ENCODE measurements at regions not wholly inside any gene's neighbourhood (a gene's known extent, or its start where the extent isn't known, plus 50 kb on each side); places are given as distances from the start of the nearest gene placed in this dataset.

- no peaks in the 10 kb centered on the region for H3K79me2 ChIP-seq (ENCODE audit: insufficient read depth, low read length)
- no peaks in the 10 kb centered on the region for H4K20me1 ChIP-seq (ENCODE audit: insufficient read depth, low read length)
- no peak overlapping the region for H2AFZ ChIP-seq (ENCODE audit: low read length)
- no peaks in the 10 kb centered on the region for H3K9me3 ChIP-seq (ENCODE audit: low read length)
- H3K9ac ChIP-seq (ENCODE audit: low read length): no peak overlapping the region
- H3K36me3 ChIP-seq (ENCODE audit: insufficient read depth, low read length): no peaks in the 10 kb centered on the region
- no peaks in the 10 kb centered on the region for H3F3A ChIP-seq (ENCODE audit: insufficient read depth, low read length)
- H3K9me2 ChIP-seq (ENCODE audit: low read depth, low read length): no peaks in the 10 kb centered on the region
- TF ChIP-seq EZH2 (IDR thresholded peaks at IDR 0.05; ENCODE audit: borderline replicate concordance, low read length) (no peak), CTCF (IDR thresholded peaks at IDR 0.05; ENCODE audit: low read length) (no peak)
- H3K27ac ChIP-seq (ENCODE audit: low read depth, low read length, poor library complexity, severe bottlenecking): no peak overlapping the region
- no peak overlapping the region for H3K4me2 ChIP-seq (ENCODE audit: low read length)
- no peak overlapping the region for H3K4me3 ChIP-seq (ENCODE audit: low read depth, low read length, poor library complexity, severe bottlenecking)
- no peaks in the 10 kb centered on the region for H3K4me1 ChIP-seq (ENCODE audit: insufficient read depth, low read length, severe bottlenecking)
- H3K27me3 ChIP-seq (ENCODE audit: insufficient read depth, low read length): no peaks in the 10 kb centered on the region
Measured at GRCh38 chr15:95624100-95624499, 706.4 kb upstream of the NR2F2 start.

GRCh38 chr15:95624616-95625361 lies 705.7 kb upstream of the NR2F2 start:
- no peaks in the 10 kb centered on the region for H3K4me1 ChIP-seq (ENCODE audit: insufficient read depth, low read length, severe bottlenecking)
- no peak for TF ChIP-seq EZH2 (IDR thresholded peaks at IDR 0.05; ENCODE audit: borderline replicate concordance, low read length)
- no peak for TF ChIP-seq CTCF (IDR thresholded peaks at IDR 0.05; ENCODE audit: low read length)
- no peak overlapping the region for H3K27ac ChIP-seq (ENCODE audit: low read depth, low read length, poor library complexity, severe bottlenecking)
- no peaks in the 10 kb centered on the region for H3K9me2 ChIP-seq (ENCODE audit: low read depth, low read length)
- H3K4me2 ChIP-seq (ENCODE audit: low read length): no peak overlapping the region
- no peaks in the 10 kb centered on the region for H3K79me2 ChIP-seq (ENCODE audit: insufficient read depth, low read length)
- no peak overlapping the region for H3K9ac ChIP-seq (ENCODE audit: low read length)
- no peaks in the 10 kb centered on the region for H3F3A ChIP-seq (ENCODE audit: insufficient read depth, low read length)
- no peaks in the 10 kb centered on the region for H3K9me3 ChIP-seq (ENCODE audit: low read length)
- no peak overlapping the region for H2AFZ ChIP-seq (ENCODE audit: low read length)
- H4K20me1 ChIP-seq (ENCODE audit: insufficient read depth, low read length): no peaks in the 10 kb centered on the region
- H3K36me3 ChIP-seq (ENCODE audit: insufficient read depth, low read length): no peaks in the 10 kb centered on the region
- H3K4me3 ChIP-seq (ENCODE audit: low read depth, low read length, poor library complexity, severe bottlenecking): no peak overlapping the region
- H3K27me3 ChIP-seq (ENCODE audit: insufficient read depth, low read length): no peaks in the 10 kb centered on the region

GRCh38 chr15:95626501-95627361 lies 703.8 kb upstream of the NR2F2 start:
- Histone ChIP-seq H3K79me2 (ENCODE audit: insufficient read depth, low read length) (no peaks in the 10 kb centered on the region), H3K4me2 (ENCODE audit: low read length) (no peak overlapping the region), H3F3A (ENCODE audit: insufficient read depth, low read length) (no peaks in the 10 kb centered on the region), H3K9me2 (ENCODE audit: low read depth, low read length) (no peaks in the 10 kb centered on the region), H4K20me1 (ENCODE audit: insufficient read depth, low read length) (no peaks in the 10 kb centered on the region), H3K27me3 (ENCODE audit: insufficient read depth, low read length) (no peaks in the 10 kb centered on the region), H3K4me1 (ENCODE audit: insufficient read depth, low read length, severe bottlenecking) (no peaks in the 10 kb centered on the region), H3K9ac (ENCODE audit: low read length) (no peak overlapping the region), H3K9me3 (ENCODE audit: low read length) (no peaks in the 10 kb centered on the region), H2AFZ (ENCODE audit: low read length) (no peak overlapping the region), H3K4me3 (ENCODE audit: low read depth, low read length, poor library complexity, severe bottlenecking) (no peak overlapping the region), H3K27ac (ENCODE audit: low read depth, low read length, poor library complexity, severe bottlenecking) (no peak overlapping the region), H3K36me3 (ENCODE audit: insufficient read depth, low read length) (no peaks in the 10 kb centered on the region)
- TF ChIP-seq EZH2 (IDR thresholded peaks at IDR 0.05; ENCODE audit: borderline replicate concordance, low read length) (no peak), CTCF (IDR thresholded peaks at IDR 0.05; ENCODE audit: low read length) (no peak)
